ENCODE measurements at regions not wholly inside any gene's neighbourhood (a gene's known extent, or its start where the extent isn't known, plus 50 kb on each side); places are given as distances from the start of the nearest gene placed in this dataset.

DNA sequence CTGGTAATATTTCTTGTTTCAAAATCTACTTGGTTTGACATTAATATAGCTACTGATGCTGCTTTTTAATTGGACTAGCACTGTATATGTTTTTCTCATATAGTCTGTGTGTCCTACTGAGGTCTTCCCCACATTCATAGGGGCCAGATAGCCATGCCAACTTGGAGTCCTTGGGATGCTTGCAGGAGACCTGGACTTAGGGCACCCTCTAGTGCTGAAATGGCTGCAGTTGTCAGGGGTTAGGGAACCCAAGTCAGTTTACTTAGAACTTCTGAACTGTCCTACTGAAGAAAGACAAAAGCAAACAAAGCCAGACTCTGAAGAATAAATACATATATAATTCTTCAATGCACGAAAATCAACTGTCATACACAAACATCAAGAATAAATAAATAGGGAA lies 279.9 kb upstream of the SYT1 start:
- TF ChIP-seq POLR2AphosphoS5 (IDR thresholded peaks at IDR 0.05) = no peak
- no peak for TF ChIP-seq POLR2A (IDR thresholded peaks at IDR 0.05)

Measured in prostate gland (tissue), 1 donor.